Neural cell (in vitro differentiated cells): ENCODE measurements at regions not wholly inside any gene's neighbourhood (a gene's known extent, or its start where the extent isn't known, plus 50 kb on each side); places are given as distances from the start of the nearest gene placed in this dataset.

Experiments used
- CTCF ChIP-seq: fragments of 450-650 bp; IDR thresholded peaks from 2 replicates; pipeline ENCODE4 v1.5.1; 2014; ENCODE audit warnings: antibody characterized with exemption, mild to moderate bottlenecking, moderate library complexity; ENCODE audit not compliant: poor library complexity, severe bottlenecking
- EZH2 ChIP-seq: fragments of 200-600, 300-800 bp; shearing (Covaris generic), sonication (generic); IDR thresholded peaks from 2 replicates; pipeline ENCODE4 v1.6.1; 2014; ENCODE audit warnings: antibody characterized with exemption, low read length, borderline replicate concordance, mild to moderate bottlenecking; ENCODE audit not compliant: insufficient read depth, poor library complexity, severe bottlenecking
- RAD21 ChIP-seq: fragments of 450-650 bp; conservative IDR thresholded peaks from 2 replicates; pipeline ENCODE4 v1.6.1; 2014; ENCODE audit warnings: antibody characterized with exemption, mild to moderate bottlenecking, moderate library complexity

GRCh38 chr14:61861320-61861865 is 99.2 kb downstream of the SNAPC1 start:
- TF ChIP-seq CTCF (no peak), RAD21 (no peak), EZH2 (no peak)
